DND-41 (cell line): ENCODE measurements at regions not wholly inside any gene's neighbourhood (a gene's known extent, or its start where the extent isn't known, plus 50 kb on each side); places are given as distances from the start of the nearest gene placed in this dataset.

ENCODE experiments used
- CTCF ChIP-seq: IDR thresholded peaks from 2 replicates; pipeline ENCODE4 v1.5.1; 2012; ENCODE audit warnings: borderline replicate concordance, low read length, moderate library complexity, mild to moderate bottlenecking; ENCODE audit not compliant: poor library complexity, severe bottlenecking; ENCODE audit errors: extremely low read depth
- EZH2 ChIP-seq: IDR thresholded peaks from 3 replicates; pipeline ENCODE4 v1.6.1; 2012; ENCODE audit warnings: borderline replicate concordance, low read depth, mild to moderate bottlenecking, moderate library complexity, low read length, inconsistent platforms; ENCODE audit not compliant: severe bottlenecking

GRCh38 chr4:58587856-58588255 is 1477.7 kb upstream of the IGFBP7 start:
- no peak for TF ChIP-seq CTCF
- no peak for TF ChIP-seq EZH2
